RWPE1 (cell line): ENCODE measurements at regions not wholly inside any gene's neighbourhood (a gene's known extent, or its start where the extent isn't known, plus 50 kb on each side); places are given as distances from the start of the nearest gene placed in this dataset.

Source experiments
- CTCF ChIA-PET: fragments of 350-600 bp; sonication (Branson Sonifier 250); formaldehyde crosslinking; extraction: SDS; loops from one replicate; lab custom pipeline; 2021; lab: Yijun Ruan, JAX
- POLR2A ChIA-PET: fragments of 400-600 bp; formaldehyde crosslinking; extraction: SDS; loops from one replicate; lab custom pipeline; 2020; ENCODE audit warnings: antibody characterized with exemption; ENCODE audit not compliant: low non-redundant PET; lab: Yijun Ruan, JAX
- DNase-seq: peaks from one replicate; pipeline ENCODE4 v3.0.0; 2012; ENCODE audit warnings: low spot score
- H3K27ac ChIP-seq: fragments of 450-650 bp; 2 replicates; pipeline ENCODE4 v1.5.1; 2017
- TF ChIP-seq, protein P1 (sequence below): fragments of 450-650 bp; conservative IDR thresholded peaks from 2 replicates; pipeline ENCODE4 v1.5.1; 2017; ENCODE audit warnings: low read depth, mild to moderate bottlenecking

DNA sequence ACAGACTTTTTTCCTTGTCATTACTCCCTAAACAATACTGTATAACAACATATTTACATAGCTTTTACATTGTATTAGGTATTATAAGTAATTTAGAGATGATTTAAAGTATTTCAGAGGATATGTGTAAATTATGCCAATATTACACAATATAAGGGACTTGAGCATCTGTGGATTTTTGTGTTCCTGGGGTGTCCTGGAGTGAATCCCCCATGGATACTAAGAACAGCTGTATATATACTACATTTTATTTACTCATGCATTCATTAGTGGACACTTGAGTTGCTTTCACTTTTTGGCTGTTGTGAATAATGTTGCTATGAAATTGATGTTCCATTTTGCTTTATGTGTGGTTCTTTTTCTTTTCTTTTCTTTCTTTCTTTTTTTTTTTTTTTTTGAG, 348.8 kb downstream of the SH3GL2 start:
- no peak overlapping the region for H3K27ac ChIP-seq
- POLR2A ChIA-PET: no interaction called here
- CTCF ChIA-PET: no interaction called here
- no peak for DNase-seq
- TF ChIP-seq, protein P1, sequence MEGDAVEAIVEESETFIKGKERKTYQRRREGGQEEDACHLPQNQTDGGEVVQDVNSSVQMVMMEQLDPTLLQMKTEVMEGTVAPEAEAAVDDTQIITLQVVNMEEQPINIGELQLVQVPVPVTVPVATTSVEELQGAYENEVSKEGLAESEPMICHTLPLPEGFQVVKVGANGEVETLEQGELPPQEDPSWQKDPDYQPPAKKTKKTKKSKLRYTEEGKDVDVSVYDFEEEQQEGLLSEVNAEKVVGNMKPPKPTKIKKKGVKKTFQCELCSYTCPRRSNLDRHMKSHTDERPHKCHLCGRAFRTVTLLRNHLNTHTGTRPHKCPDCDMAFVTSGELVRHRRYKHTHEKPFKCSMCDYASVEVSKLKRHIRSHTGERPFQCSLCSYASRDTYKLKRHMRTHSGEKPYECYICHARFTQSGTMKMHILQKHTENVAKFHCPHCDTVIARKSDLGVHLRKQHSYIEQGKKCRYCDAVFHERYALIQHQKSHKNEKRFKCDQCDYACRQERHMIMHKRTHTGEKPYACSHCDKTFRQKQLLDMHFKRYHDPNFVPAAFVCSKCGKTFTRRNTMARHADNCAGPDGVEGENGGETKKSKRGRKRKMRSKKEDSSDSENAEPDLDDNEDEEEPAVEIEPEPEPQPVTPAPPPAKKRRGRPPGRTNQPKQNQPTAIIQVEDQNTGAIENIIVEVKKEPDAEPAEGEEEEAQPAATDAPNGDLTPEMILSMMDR: no peak

DNA sequence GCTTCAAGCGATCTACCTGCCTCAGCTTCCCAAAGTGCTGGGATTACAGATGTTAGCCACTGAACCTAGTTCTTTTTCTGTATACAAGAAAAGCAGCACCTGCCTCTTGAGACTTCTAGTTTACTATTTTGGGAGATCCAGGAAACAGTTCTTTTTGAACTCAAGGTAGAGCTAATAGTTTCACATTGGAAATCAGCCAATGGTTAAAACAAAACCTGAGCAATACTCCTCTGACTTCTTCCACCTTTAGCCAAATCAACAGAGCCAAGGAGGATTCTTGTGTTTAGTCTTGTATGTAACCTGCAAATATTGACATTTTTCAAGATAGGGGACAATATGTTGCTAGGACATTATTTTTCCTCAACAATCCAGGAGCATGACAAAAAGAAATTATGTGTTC, 349.4 kb downstream of the SH3GL2 start:
- H3K27ac ChIP-seq: no peak overlapping the region
- CTCF ChIA-PET: no interaction called here
- POLR2A ChIA-PET: no interaction called here
- TF ChIP-seq, protein P1: no peak
- no peak for DNase-seq

DNA sequence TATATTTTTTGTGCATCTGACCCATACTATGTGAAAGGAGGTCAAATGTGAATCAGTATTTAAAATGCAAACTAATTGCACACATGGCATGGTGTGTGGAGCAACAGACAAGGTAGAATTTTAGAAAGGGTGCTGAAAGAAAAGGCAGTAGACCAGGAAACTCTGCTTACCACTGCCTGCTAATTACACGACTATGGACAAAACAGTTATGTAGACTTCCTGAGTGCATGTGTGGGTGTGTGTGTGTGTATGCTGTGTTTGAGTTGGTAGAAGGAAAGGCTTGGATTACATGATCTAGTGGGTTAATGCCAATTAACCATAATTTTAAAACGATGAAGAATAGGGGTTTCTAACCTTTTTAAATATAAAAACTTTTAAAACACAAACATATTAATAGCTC, 349.9 kb downstream of the SH3GL2 start:
- ChIA-PET POLR2A (no interaction called here), CTCF (no interaction called here)
- TF ChIP-seq, protein P1: no peak
- DNase-seq: no peak
- no peak overlapping the region for H3K27ac ChIP-seq

DNA sequence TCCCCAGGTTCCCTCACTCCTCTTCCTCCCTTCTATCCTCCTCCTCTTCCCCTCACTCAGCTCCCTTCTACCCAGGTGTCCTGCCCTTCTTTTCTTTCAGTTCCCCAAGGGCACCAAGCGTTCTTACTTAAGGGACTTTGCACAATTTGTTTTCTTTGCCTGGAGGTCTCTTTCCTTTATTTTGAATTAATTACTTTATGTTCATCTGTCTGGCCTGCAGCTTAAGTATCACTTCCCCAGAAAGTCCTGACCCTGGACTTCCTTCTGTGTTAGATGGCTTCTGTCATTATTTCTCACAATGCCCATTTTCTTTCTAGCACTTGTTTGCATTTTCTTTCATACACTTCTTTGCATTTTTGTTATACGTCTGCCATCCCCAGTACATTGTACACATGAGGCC, 350.6 kb downstream of the SH3GL2 start:
- ChIA-PET CTCF (no interaction called here), POLR2A (no interaction called here)
- DNase-seq: no peak
- H3K27ac ChIP-seq: no peak overlapping the region
- TF ChIP-seq, protein P1: no peak

DNA sequence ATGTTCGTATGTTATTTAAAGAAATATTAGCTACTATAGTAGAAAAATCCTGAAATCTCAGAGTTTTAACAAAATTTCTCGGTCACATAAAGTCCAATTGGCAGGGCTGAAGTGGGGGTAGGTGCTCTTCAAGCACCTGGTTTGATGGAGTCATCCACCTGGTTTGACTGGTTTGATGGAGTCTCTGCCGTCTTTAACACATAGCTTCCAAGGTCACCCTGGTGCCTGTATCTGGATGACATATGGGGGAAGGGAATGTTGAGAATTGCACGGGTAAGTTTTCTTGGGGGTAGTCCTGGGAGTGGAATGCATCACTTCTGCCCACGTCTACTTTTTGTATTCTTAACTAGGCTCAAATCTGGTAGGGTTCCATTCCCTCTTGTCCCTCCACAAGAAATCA, 351.2 kb downstream of the SH3GL2 start:
- TF ChIP-seq, protein P1: no peak
- no peak overlapping the region for H3K27ac ChIP-seq
- ChIA-PET POLR2A (no interaction called here), CTCF (interaction anchor here (0.6 kb wide), 1 partner anchor 66 kb away, joined by 3 read pairs; no protein-coding TSS in a partner anchor)
- DNase-seq: no peak

DNA sequence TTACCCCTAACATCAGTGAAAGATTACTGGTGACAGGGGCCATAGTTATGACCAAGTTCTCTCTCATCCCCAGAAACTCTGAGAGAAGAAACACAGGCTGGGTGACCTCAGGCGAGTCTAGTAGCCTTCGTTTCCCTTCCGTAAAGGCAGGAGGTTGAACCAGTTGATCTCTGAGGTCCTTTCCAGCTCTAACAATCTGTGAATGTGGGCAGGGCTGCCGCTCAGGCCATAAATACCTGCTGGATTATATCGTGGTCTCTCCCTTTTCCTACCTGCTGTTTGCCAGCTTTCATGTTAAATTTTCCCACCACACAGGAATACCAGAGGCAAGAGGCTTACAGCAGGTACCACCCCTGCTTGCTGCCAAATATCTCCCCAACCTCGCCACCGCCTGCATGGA, 357.5 kb downstream of the SH3GL2 start:
- POLR2A ChIA-PET: no interaction called here
- TF ChIP-seq, protein P1: no peak
- H3K27ac ChIP-seq: no peak overlapping the region
- CTCF ChIA-PET: no interaction called here
- DNase-seq: no peak
